ENCODE measurements at regions not wholly inside any gene's neighbourhood (a gene's known extent, or its start where the extent isn't known, plus 50 kb on each side); places are given as distances from the start of the nearest gene placed in this dataset.
"Not testable (repeated sequence)": the region's sequence is repeated elsewhere in the genome, so short reads cannot be mapped to it uniquely, and the experiment has no call there.

DNA sequence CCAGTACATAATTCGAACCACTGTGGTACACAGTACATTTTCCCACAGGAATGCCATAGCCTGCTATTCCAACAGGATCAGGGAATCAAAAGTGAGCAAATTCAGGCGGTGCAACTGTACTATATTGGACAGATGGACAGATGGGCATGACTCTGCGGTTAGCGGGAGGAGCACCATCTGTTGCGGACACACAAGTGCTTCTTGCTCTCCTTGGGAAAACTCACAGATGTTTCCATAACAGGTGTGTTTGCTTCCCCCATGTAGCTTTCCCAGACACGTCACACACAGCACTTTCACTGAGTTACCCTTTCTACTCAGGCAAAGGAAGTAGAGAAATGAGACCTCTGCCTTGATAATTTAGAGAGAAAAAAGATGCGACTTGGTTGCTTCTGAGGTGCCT, 325.1 kb upstream of the THBS1 start:
- DNase-seq = no peak

DNA sequence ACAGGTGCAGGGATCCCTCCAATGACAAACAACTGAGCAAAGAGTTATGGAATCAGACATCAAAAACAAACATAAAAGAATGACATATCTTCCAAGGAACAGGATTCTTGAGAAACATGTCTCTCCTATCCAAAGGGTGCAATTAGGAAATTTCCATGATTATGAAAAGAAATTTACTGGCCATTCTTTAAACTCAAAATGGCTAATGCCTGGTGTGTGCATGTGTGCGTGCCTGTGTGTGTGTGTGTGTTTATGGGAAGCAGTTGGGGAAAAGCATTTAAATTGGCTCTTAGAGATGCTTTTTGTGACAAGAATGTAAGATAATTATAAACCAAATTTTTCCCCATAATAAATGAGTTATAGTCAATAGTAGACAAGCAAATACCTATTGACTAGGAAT, 320.5 kb upstream of the THBS1 start:
- no peak for DNase-seq

DNA sequence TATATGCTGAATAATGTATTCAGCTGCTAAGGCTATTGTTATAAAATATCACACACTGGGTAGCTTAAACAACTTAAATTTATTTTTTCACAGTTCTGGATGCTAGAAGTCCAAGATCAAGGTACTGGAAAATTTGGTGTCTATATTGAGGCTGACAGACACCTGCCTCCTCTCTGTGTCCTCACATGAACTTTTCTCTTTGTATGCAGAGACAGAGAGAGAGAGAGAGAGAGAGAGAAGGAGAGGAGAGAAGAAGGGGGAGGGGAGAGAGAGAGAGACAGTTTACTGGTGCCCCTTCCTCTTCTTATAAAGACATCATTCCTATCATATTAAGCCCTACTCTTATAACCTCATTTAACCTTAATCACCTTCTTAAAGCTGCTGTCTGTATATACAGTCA, 320.1 kb upstream of the THBS1 start:
- no peak for DNase-seq

DNA sequence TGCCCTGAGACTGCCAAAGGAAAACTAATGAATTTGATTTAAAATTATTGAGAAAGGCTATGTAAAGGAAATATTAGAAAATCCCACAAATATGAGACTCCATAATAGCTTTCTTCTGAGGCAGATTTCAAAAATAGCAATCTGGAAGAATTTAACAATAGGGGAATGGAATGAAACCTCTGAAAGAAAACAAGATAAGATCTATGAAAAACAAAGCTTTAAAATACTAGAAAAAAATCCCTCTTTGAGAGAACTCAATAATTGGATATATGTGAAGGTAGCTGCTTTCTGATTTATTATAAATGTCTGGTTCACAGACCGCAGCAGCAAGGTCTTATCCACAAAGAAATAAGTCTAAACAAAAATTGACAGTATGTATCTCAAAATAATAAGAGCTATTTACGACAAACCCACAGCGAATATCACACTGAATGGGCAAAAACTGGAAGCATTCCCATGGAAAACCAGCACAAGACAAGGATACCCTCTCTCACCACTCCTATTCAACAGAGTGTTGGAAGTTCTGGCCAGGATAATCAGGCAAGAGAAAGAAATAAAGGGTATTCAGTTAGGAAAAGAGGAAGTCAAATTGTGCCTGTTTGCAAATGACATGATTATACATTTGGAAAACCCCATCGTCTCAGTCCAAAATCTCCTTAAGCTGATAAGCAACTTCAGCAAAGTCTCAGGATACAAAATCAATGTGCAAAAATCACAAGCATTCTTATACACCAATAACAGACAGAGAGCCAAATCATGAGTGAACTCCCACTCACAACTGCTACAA, 319.3 kb upstream of the THBS1 start:
- not testable (repeated sequence) for DNase-seq

DNA sequence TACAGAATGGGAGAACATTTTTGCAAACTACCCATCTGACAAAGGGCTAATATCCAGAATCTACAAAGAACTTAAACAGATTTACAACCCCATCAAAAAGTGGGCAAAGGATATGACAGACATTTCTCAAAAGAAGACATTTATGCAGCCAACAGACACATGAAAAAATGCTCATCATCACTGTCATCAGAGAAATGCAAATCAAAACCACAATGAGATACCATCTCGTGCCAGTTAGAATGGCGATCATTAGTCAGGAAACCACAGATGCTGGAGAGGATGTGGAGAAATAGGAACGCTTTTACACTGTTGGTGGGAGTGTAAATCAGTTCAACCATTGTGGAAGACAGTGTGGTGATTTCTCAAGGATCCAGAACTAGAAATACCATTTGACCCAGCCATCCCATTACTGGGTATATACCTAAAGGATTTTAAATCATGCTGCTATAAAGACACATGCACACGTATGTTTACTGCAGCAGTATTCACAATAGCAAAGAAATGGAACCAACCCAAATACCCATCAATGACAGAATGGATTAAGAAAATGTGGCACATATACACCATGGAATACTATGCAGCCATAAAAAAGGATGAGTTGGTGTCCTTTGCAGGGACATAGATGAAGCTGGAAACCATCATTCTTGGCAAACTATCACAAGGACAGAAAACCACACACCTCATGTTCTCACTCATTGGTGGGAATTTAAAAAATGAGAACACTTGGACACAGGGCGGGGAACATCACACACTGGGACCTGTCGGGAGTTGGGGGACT, 317.7 kb upstream of the THBS1 start:
- DNase-seq = not testable (repeated sequence)

DNA sequence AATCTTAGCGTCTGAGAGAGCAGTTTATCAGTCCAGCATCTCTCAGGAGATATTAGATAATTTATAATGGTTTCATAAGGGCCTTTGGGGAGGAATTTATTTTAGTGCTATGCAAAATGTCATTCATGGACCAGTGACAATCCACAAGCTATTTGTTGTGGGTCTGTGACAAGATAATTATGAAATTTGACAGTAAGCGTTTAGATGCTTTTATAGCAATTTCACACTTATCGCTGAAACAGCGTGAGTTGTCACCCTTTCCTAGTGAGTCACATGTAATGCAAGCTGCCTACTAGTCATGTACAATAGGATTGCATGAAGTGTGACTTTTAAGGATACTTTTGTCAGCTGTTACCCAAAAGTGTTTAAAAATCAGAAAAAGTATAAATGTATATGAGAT, 315.6 kb upstream of the THBS1 start:
- DNase-seq = no peak

DNA sequence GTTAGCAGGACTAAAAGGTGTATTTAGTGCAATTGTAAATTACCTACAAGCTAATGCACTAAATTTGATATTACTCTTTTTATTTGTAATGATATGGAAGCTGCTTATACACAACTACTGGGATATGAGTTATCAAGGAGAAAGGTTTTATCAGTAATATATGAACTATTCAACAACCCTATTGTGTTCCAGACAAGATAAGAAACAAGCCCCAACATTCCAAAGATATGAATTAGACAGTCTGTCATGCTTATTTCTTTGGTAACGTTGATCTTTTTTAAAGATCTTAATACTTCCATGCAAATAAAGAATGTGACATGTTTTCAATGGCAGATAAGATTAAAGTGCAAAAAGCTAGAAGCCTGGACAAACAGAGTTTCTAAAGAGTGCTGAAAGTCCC, 314.0 kb upstream of the THBS1 start:
- no peak for DNase-seq

DNA sequence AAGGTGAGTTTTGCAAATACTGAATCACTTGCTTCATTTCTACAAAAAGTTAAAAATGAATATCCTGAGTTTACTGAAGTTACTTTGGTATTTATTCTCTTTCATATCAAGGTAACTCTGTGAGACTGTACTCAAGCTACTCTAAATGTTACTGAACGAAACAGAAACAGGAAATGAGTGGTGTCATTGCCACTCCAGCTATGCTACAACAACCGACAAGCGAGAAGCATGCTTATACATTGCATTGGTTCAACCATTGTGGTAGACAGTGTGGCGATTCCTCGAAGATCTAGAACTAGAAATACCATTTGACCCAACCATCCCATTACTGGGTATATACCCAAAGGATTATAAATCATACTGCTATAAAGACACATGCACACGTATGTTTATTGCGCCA, 313.2 kb upstream of the THBS1 start:
- DNase-seq = no peak

DNA sequence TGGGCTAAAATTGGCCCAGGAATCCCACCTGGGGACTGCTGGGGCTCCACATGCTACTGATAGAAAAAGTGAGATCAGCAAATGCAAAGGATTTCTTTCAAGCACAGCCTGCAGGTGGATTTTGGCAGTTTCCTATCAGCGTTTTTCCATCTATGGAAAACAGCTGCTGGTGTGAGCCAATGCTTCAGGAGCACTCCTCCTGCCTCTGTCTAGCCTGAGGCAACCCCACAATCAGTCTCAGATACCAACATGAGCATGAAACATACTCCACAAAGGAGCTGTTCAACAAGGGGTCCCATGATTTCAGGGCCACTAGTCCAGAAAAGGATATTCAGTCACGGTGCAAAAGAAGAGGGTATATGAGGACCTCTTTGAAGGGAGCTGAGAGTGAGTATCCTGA, 311.5 kb upstream of the THBS1 start:
- DNase-seq = no peak

DNA sequence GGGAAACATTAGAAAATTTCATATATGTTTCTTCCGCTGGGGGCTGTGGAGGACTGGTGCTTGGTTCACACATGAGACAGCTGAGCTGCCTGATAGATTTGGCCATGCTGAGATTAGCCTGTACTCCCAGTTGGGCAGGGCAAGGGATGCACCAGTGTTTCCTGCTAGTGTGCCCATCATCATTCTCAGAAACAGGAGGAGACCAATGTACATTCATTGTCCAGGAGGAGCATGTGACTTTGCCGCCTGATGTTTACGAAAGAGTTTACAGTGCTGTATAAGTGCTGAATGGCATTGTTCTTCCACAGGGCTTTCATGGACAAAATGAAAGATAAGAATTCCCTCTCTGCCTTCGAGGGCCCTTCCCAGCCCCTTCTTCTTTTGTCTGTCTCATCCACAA, 311.1 kb upstream of the THBS1 start:
- no peak for DNase-seq

DNA sequence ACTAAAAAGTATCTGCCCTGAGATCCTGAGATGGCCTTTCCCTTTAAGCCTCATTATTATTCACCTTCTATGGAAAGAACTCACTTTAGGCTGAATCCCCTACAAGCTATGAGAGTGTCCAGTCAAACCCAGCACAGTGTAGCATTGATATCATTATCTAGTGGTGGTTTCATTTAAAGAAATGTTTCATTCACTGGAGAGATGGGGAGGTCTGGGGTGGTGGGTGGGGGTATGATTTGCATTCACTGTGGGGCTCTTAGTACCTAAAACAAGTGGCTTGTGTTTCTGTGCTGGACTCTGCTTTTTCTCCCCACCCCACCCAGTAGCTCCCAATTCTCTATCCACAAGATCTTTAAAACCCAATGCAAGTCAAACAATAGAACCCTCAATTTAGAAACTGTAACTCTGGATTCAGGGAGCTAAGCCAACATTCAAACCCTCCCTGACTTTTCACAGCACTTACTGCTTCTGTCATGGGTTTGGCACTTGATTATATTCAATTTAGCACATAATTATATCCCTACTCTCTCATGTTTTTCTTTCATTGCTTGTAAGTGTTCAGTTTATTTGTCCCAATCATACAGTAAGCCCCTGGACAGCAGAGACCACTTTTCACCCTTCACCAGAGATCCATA, 310.5 kb upstream of the THBS1 start:
- no peak for DNase-seq

DNA sequence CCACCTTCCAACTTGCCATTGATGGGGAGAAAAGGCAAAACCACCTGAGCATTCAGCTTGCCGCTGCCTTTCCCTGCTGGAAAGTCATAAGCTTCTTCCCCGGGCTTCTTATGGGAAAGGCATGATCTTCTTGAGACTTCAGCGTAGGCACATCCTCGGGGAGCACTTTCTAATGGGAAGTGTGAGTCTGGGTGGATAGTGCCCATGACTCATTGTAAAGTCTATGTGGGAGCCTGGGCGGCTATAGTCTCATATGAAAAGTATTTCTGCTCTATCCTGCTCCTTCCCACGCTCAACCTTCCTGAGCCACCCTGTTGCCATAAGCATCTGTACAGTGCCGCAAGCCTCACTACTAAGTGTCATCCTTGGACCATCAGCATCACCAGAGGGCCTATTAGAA, 309.9 kb upstream of the THBS1 start:
- DNase-seq = no peak

DNA sequence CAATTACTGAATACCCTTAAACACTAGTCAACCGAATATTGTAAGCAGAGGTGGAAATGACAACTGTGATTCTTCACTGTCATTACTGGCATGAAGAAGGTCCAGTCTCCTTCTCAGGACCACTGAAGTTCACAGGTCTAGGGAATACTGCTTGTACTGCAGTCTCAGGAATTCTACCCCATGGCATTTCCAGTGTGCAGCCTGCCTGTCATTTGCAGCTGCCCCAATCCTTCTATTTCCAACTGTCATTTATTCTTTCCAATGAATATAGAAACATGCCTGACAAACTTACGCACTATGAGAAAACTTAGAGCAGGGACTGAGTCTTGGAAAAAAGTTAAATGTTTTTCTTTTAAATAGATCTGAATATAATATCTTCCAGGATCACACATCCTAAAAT, 308.0 kb upstream of the THBS1 start:
- DNase-seq = no peak

DNA sequence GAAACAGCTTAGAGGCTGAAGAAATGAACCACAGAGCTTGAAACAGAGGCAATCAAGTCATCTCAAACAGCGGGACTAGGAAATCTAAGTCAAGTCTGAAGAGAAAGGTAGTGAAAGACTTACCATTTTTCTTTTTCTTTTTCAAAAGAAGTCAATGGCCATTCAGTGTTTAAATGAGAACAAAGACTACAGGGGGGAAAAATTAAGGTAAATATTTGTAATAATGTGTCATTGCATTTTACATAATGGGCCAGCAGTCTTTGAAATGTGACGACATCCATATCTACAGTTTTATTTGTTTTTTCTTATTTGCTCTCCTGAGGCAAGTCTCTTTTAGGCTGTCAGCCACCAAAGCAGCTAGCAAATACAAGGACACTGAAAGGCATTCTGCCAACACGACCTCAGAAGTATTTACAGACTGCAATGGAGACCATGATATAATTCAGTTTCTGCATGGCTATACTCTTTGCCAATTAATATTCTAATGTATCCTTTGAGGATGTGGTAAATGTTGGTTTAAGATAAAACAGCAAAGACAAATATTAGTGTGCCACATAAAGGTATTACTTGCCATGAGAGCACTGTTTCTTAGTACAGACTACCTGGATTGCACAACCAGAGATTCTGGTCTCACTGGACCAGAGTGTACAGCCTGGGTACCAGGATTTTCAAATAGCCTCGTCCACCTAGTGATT, 307.0 kb upstream of the THBS1 start:
- no peak for DNase-seq

DNA sequence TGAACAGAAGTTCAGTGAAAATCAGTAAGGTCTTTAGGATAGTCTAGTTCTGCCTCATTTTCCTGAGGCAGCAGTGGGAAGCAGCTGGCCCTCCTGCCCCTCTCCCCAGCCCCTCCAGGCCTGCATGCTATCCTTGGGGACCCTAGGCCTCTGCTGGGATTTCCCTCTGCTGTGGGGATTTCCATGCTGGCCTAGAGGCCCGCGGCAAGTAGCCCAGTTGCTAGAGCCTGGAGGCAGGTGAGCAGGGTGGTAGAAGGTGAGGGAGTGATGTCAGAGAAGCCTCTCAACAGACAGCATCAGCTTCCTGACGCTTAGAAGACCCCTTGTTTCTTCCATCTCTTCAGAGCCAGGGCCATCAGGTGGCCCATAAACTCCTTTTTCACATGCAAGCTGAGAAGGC, 305.8 kb upstream of the THBS1 start:
- no peak for DNase-seq

DNA sequence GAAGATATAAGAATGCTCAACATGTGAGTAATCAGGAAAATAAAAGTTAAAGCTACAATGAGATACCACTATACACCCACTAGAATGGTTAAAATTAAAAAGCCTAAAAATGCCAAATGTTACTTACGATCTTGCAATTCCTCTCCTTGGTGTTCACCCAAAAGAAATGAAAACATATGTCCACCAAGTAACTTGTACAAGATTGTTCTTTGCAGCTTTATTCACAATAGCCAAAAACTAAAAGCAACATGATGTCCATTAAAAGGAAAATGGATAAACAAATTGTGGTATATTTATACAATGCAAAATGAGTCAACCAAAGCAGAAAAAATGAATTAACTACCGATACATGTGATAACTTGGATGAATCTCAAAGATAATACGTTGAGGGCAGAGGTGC, 301.6 kb upstream of the THBS1 start:
- no peak for DNase-seq

DNA sequence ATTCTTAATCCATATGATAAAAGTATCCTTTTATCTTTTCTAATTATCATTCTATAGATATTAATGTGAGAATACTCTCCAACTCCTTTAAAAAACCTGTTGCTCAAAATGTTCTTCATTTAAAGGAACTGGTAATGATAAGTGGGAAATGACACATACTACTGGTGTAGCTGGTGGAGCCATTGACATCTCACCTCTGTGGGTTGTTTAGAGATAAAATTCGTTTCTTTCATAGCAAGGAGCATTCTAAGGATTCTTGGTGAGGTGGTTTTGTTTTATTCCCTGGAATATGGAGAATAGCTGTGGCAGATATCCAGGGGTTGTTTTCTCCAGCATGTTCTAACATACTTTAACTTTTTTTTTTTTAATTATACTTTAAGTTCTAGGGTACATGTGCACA, 299.8 kb upstream of the THBS1 start:
- no peak for DNase-seq

DNA sequence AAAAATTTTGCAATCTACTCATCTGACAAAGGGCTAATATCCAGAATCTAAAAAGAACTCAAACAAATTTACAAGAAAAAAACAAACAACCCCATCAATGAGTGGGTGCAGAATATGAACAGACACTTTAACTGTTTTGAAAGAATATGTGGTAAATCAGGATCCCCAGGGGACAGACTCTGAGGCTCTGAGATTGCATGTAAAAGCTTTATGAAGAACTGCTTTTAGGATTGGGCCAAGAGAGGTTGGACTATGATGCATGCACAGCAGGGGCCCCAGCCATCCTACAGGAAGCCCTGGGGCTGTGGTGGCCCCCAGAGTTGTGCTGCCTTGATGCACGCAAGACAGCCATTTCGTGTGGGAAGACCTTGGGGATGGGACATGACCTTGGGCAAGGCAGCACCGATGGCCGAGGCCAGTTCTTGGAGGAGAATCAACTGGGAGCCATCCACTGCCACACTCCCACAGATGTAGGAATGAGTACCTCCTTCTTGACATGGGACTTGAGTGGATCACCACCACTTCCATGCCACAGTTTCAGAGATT, 298.1 kb upstream of the THBS1 start:
- DNase-seq = no peak

DNA sequence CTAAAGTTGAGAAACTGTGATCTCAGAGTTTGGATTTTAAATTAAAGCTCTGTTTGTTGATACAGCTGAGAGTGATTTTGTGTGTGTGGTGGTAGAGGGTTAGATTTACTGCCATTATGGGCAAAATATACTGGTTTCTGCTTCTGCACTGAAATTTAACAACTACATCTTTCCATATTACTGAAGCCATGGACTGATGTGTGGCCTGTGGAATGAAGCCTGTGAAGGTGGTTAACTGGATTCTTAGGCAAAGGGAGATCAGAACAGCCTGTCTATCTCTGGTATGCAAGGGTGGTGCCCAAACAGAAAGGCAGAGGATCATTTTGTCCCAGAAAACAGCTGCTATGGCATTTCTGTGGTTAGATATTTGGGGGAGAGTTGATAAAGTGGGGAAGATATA, 297.3 kb upstream of the THBS1 start:
- no peak for DNase-seq

DNA sequence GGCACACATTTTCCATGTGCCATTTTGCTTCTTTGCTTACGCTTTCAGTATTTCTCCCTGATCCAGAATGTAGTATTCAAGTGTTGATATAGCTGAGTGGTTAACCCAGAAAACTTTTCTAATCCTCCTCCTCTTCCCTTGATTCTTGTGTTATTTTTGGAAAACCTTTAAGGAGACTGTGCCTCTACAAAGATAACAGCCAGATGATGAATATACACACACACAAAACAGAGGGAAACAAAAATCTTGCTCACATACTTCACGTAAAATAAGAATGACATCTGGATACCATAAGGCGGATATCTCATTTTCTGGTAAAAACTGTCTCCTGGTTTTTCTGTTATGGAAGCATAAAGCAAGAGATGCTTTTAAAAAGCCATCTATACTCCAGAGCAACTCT, 295.8 kb upstream of the THBS1 start:
- no peak for DNase-seq

DNA sequence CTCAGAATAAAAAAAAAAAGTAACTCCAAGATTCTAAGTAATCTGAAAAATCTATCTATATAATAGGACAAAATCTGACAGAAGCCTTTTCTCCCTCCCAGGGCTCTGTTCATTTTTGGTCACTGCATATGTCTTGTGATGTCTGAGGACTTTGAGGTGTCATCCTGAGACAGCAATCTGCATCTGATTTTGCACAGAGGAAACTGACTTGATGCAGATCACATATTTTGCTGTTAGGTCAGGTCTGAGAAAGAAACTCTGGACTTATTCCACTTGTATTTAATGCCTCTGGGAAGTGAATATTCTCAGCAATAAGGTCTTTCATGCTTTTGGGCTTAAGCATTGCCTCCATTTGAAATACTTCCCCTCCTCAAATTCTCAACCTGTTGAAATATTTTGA, 295.2 kb upstream of the THBS1 start:
- no peak for DNase-seq

DNA sequence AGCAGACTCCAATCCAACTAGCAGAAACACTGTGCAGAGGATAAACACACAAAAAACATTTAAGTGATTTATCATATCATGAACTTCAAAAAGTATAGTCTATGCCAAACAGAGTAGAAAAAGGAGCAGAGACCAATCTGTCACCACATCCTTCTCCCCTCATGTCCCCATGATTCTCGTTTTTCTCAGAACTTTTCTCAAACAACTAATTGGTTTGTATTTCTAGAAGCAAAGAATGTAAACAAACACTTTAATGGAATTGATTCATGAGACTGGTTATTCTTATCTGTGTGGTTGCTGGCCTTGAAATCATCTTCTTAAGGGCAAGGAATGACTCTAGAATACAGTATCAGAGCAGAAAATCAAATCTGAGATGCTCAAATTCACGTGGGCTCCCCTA, 294.2 kb upstream of the THBS1 start:
- no peak for DNase-seq
